ENCODE measurements at regions not wholly inside any gene's neighbourhood (a gene's known extent, or its start where the extent isn't known, plus 50 kb on each side); places are given as distances from the start of the nearest gene placed in this dataset.

DNA sequence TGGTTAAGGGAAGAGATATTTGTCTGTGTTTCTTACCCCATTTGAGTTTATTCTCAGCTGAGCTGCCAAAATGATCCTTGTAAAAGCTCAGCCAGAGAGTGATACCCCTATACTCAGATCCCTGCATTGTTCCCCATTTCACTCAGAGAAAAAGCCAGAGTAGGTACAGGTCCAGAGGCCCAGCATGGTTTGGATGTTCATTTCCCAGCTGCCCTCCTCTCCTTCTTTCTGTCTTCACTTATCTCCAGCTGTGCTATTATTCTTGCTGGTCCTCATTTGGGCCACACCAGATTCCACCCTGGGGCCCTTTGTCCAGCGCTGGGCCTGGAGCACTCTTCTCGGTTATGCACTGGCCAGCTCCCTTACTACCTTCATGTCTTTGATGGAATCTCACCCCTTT is 187.7 kb downstream of the CHRM3 start:
- Histone ChIP-seq H4K20me1 (ENCODE audit: insufficient read depth, low read length) (no peaks in the 10 kb centered on the region), H3K27ac (ENCODE audit: low read depth in 1 of 2, low read length in 2 of 2) (no peak overlapping the region), H3K79me2 (ENCODE audit: insufficient read depth, low read length) (no peaks in the 10 kb centered on the region), H3K36me3 (replicated peaks in 1 of 2; ENCODE audit: control insufficient read depth in 1 of 2, insufficient read depth in 2 of 2, low read length in 2 of 2) (no peaks in the 10 kb centered on the region), H3K27me3 (ENCODE audit: control insufficient read depth in 2 of 2, insufficient read depth in 2 of 2, low read length in 2 of 2) (no peaks in the 10 kb centered on the region), H3K4me1 (ENCODE audit: control insufficient read depth in 1 of 2, insufficient read depth in 2 of 2, low read length in 2 of 2) (no peaks in the 10 kb centered on the region), H2AFZ (ENCODE audit: insufficient read depth, low read depth, low read length, poor library complexity, severe bottlenecking) (no peak overlapping the region), H3K9ac (ENCODE audit: insufficient read depth, low read length, poor library complexity, severe bottlenecking) (no peak overlapping the region), H3K4me2 (replicated peaks; ENCODE audit: extremely low read depth, low read length, poor library complexity, severe bottlenecking) (no peak overlapping the region), H3K9me3 (replicated peaks in 1 of 2; ENCODE audit: control insufficient read depth in 1 of 2, insufficient read depth in 1 of 2, low read length in 2 of 2) (no peaks in the 10 kb centered on the region), H3K4me3 (replicated peaks in 1 of 3; ENCODE audit: low read depth in 2 of 3, low read length in 3 of 3) (no peak overlapping the region)
- Mint-ChIP-seq H3K9me3 (peaks cover 0 to 3% (median 2%) of the 10 kb centered on the region in 7 donors), H3K4me1 (no peaks in the 10 kb centered on the region), H3K4me3 (no peak overlapping the region), H3K27me3 (ENCODE audit: low read depth in 3 of 3) (peaks cover 0 to 8% (median 0%) of the 10 kb centered on the region in 3 donors), H3K27ac (no peak overlapping the region), H3K36me3 (no peaks in the 10 kb centered on the region)
- TF ChIP-seq, protein P1, sequence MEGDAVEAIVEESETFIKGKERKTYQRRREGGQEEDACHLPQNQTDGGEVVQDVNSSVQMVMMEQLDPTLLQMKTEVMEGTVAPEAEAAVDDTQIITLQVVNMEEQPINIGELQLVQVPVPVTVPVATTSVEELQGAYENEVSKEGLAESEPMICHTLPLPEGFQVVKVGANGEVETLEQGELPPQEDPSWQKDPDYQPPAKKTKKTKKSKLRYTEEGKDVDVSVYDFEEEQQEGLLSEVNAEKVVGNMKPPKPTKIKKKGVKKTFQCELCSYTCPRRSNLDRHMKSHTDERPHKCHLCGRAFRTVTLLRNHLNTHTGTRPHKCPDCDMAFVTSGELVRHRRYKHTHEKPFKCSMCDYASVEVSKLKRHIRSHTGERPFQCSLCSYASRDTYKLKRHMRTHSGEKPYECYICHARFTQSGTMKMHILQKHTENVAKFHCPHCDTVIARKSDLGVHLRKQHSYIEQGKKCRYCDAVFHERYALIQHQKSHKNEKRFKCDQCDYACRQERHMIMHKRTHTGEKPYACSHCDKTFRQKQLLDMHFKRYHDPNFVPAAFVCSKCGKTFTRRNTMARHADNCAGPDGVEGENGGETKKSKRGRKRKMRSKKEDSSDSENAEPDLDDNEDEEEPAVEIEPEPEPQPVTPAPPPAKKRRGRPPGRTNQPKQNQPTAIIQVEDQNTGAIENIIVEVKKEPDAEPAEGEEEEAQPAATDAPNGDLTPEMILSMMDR (IDR thresholded peaks at IDR 0.05): no peak
- DNase-seq: no peak
- intact Hi-C loops (cut with micrococcal nuclease): no loop called here
- WGBS (ENCODE audit: insufficient coverage): 91% methylated on average over 2 of the region's 2 CpGs

DNA sequence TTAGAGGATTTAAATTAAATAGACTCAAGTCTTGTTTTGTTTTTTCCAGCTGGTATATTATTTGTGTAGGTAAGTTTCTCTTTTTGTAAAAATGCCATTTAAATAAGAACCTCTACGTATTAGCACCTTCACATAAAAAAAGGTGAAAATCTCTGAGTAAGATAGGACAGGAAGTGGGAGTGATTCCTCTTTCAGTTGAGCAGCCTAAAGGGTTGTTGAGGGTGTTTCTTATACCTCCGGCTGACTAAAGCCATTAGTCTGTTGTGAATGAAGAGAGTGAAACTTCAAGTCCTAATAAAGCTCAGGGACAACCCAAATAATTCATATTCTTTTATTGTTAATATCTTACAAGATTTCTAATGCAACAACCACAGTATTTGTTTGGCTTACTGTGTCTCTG is 188.7 kb downstream of the CHRM3 start:
- H3K9me3 Mint-ChIP-seq: peaks cover 0 to 2% (median under 1%) of the 10 kb centered on the region in 7 donors
- H3K36me3 ChIP-seq (replicated peaks in 1 of 2; ENCODE audit: control insufficient read depth in 1 of 2, insufficient read depth in 2 of 2, low read length in 2 of 2): no peaks in the 10 kb centered on the region
- no peak overlapping the region for H2AFZ ChIP-seq (ENCODE audit: insufficient read depth, low read depth, low read length, poor library complexity, severe bottlenecking)
- H3K4me1 Mint-ChIP-seq: no peaks in the 10 kb centered on the region
- no CpG with 5 or more reads among the region's 2 CpGs for WGBS (ENCODE audit: insufficient coverage)
- H3K27ac Mint-ChIP-seq: no peak overlapping the region
- no peaks in the 10 kb centered on the region for H3K36me3 Mint-ChIP-seq
- intact Hi-C loops (cut with micrococcal nuclease): no loop called here
- peaks cover 0 to 6% (median 0%) of the 10 kb centered on the region in 3 donors for H3K27me3 Mint-ChIP-seq (ENCODE audit: low read depth in 3 of 3)
- H4K20me1 ChIP-seq (ENCODE audit: insufficient read depth, low read length): no peaks in the 10 kb centered on the region
- H3K4me1 ChIP-seq (ENCODE audit: control insufficient read depth in 1 of 2, insufficient read depth in 2 of 2, low read length in 2 of 2): no peaks in the 10 kb centered on the region
- H3K27me3 ChIP-seq (ENCODE audit: control insufficient read depth in 2 of 2, insufficient read depth in 2 of 2, low read length in 2 of 2): no peaks in the 10 kb centered on the region
- no peak overlapping the region for H3K4me2 ChIP-seq (replicated peaks; ENCODE audit: extremely low read depth, low read length, poor library complexity, severe bottlenecking)
- H3K4me3 Mint-ChIP-seq: no peak overlapping the region
- no peaks in the 10 kb centered on the region for H3K9me3 ChIP-seq (replicated peaks in 1 of 2; ENCODE audit: control insufficient read depth in 1 of 2, insufficient read depth in 1 of 2, low read length in 2 of 2)
- H3K9ac ChIP-seq (ENCODE audit: insufficient read depth, low read length, poor library complexity, severe bottlenecking): no peak overlapping the region
- H3K27ac ChIP-seq (ENCODE audit: low read depth in 1 of 2, low read length in 2 of 2): no peak overlapping the region
- H3K4me3 ChIP-seq (replicated peaks in 1 of 3; ENCODE audit: low read depth in 2 of 3, low read length in 3 of 3): no peak overlapping the region
- no peak for DNase-seq
- TF ChIP-seq, protein P1 (IDR thresholded peaks at IDR 0.05): no peak
- H3K79me2 ChIP-seq (ENCODE audit: insufficient read depth, low read length): no peaks in the 10 kb centered on the region

All from CD14-positive monocyte (primary cell).